T-cell (primary cell): ENCODE measurements at regions not wholly inside any gene's neighbourhood (a gene's known extent, or its start where the extent isn't known, plus 50 kb on each side); places are given as distances from the start of the nearest gene placed in this dataset.

Experiments
- ATAC-seq, 4 experiments: fragments of 200-7000 bp in 3 of 4; fragments of 150-1000 bp in 1 of 4; cut with Tn5 transposase; replicated peaks in 1 of 4; 1 replicate in 3 of 4; 2 replicates in 1 of 4; pipeline ENCODE4 v1.10.0; 2021; ENCODE audit warnings: moderate library complexity in 3 of 4, mild to moderate bottlenecking in 2 of 4, moderate number of reproducible peaks in 1 of 4
- CTCF ChIA-PET, 2 donors: fragments of 300-600 bp; sonication (Branson Sonifier 250); formaldehyde crosslinking; loops; one replicate each; lab custom pipeline; 2022; ENCODE audit warnings: antibody characterized with exemption in 2 of 2; lab: Charles Lee
- POLR2A ChIA-PET, 2 donors: fragments of 300-600 bp; sonication (Branson Sonifier 250); formaldehyde crosslinking; loops; one replicate each; lab custom pipeline; 2022; ENCODE audit warnings: antibody characterized with exemption in 2 of 2; lab: Charles Lee
- DNase-seq, 35 experiments: peaks; one replicate each; pipeline versions ENCODE4 v3.0.0 to v3.0.0-alpha.2; 2013 to 2023
- H3K27ac ChIP-seq: one replicate; pipeline ENCODE4 v1.5.1; 2013; ENCODE audit warnings: low read length
- H3K27me3 ChIP-seq, 2 experiments: replicated peaks in 1 of 2; 1 replicate in 1 of 2; 2 replicates in 1 of 2; pipeline versions ENCODE4 v1.6.1 to v1.7.0; 2013; ENCODE audit warnings: low read length in 1 of 2, mixed read lengths in 1 of 2; ENCODE audit not compliant: control insufficient read depth in 2 of 2, insufficient read depth in 2 of 2; ENCODE audit errors: extremely low read depth in 1 of 2
- H3K36me3 ChIP-seq, 2 donors: 1 replicate in 1 of 2; 2 replicates in 1 of 2; pipeline versions ENCODE4 v1.6.1 to v1.7.0; 2013; ENCODE audit warnings: low read length in 1 of 2; ENCODE audit not compliant: control insufficient read depth in 2 of 2, insufficient read depth in 1 of 2; ENCODE audit errors: extremely low read depth in 1 of 2
- H3K4me1 ChIP-seq, 2 experiments: 1 replicate in 1 of 2; 2 replicates in 1 of 2; pipeline versions ENCODE4 v1.6.1 to v1.7.0; 2013; ENCODE audit warnings: low read length in 2 of 2, mixed read lengths in 1 of 2; ENCODE audit not compliant: insufficient read depth in 2 of 2, control insufficient read depth in 1 of 2; ENCODE audit errors: extremely low read depth in 1 of 2
- H3K4me3 ChIP-seq, 2 donors: 1 replicate in 1 of 2; 2 replicates in 1 of 2; pipeline versions ENCODE4 v1.5.1 to v1.7.0; 2013; ENCODE audit warnings: mild to moderate bottlenecking in 2 of 2, low read length in 1 of 2, moderate library complexity in 1 of 2; ENCODE audit not compliant: control insufficient read depth in 1 of 2; ENCODE audit errors: extremely low read depth in 1 of 2
- H3K9me3 ChIP-seq: 2 replicates; pipeline ENCODE4 v1.7.0; 2013
- H3K27ac Mint-ChIP-seq, 2 donors: one replicate each; pipeline ENCODE4 v1.8.0; 2020 to 2021; ENCODE audit warnings: mild to moderate bottlenecking in 2 of 2, mixed read lengths in 2 of 2
- H3K27me3 Mint-ChIP-seq, 2 donors: one replicate each; pipeline ENCODE4 v1.8.0; 2021 to 2022; ENCODE audit warnings: mixed read lengths in 2 of 2
- H3K36me3 Mint-ChIP-seq: one replicate; pipeline ENCODE4 v1.8.0; 2021; ENCODE audit warnings: mixed read lengths
- H3K4me1 Mint-ChIP-seq, 3 donors: one replicate each; pipeline ENCODE4 v1.8.0; 2020 to 2022; ENCODE audit warnings: mixed read lengths in 3 of 3, mild to moderate bottlenecking in 1 of 3
- H3K4me3 Mint-ChIP-seq, 3 donors: one replicate each; pipeline ENCODE4 v1.8.0; 2020 to 2022; ENCODE audit warnings: mild to moderate bottlenecking in 3 of 3, mixed read lengths in 3 of 3, moderate library complexity in 3 of 3
- H3K9me3 Mint-ChIP-seq, 3 donors: one replicate each; pipeline ENCODE4 v1.8.0; 2020 to 2022; ENCODE audit warnings: mixed read lengths in 3 of 3
- WGBS: methylation state at CpG from one replicate; pipeline ENCODE4 v1.1.5; 2013; ENCODE audit warnings: missing lambda C conversion rate; ENCODE audit not compliant: insufficient coverage; 5-methylcytosine and 5-hydroxymethylcytosine counted together

- DNase-seq (no peak), ATAC-seq (no peak)
- peaks cover 14 to 17% of the 10 kb centered on the region in 2 donors for H3K27me3 Mint-ChIP-seq
- H3K27ac ChIP-seq: no peak overlapping the region
- no peak overlapping the region for H3K4me3 Mint-ChIP-seq
- H3K27ac Mint-ChIP-seq: no peak overlapping the region
- H3K9me3 ChIP-seq: no peaks in the 10 kb centered on the region
- WGBS: no CpG with 5 or more reads among the region's 3 CpGs
- POLR2A ChIA-PET: no interaction called here
- peaks cover 0 to 5% of the 10 kb centered on the region in 2 experiments for H3K27me3 ChIP-seq
- H3K4me1 ChIP-seq: peaks cover 0 to 6% of the 10 kb centered on the region in 2 experiments
- H3K36me3 Mint-ChIP-seq: no peaks in the 10 kb centered on the region
- H3K4me3 ChIP-seq: no peak overlapping the region
- no peaks in the 10 kb centered on the region for H3K9me3 Mint-ChIP-seq
- CTCF ChIA-PET: interaction anchor here in 1 of 2 donors (0.6 kb wide), 1 partner anchor 82 kb away, joined by 3 read pairs; no protein-coding TSS in a partner anchor
- peaks cover 6 to 9% (median 8%) of the 10 kb centered on the region in 3 donors for H3K4me1 Mint-ChIP-seq
- H3K36me3 ChIP-seq: no peaks in the 10 kb centered on the region
Observed at GRCh38 chr4:139611391-139611790, 54.2 kb upstream of the MGST2 start.

- H3K27ac ChIP-seq: no peak overlapping the region
- ChIA-PET CTCF (interaction anchor here in 1 of 2 donors (0.7 kb wide), 1 partner anchor 499 kb away, joined by 3 read pairs; no protein-coding TSS in a partner anchor), POLR2A (no interaction called here)
- Mint-ChIP-seq H3K27ac (no peak overlapping the region), H3K4me1 (peaks cover 15 to 18% (median 16%) of the 10 kb centered on the region in 3 donors), H3K36me3 (no peaks in the 10 kb centered on the region), H3K9me3 (no peaks in the 10 kb centered on the region), H3K27me3 (peaks cover 17 to 19% of the 10 kb centered on the region in 2 donors), H3K4me3 (no peak overlapping the region)
- ATAC-seq (no peak), DNase-seq (no peak)
- H3K4me3 ChIP-seq: no peak overlapping the region
- H3K36me3 ChIP-seq: no peaks in the 10 kb centered on the region
- no peaks in the 10 kb centered on the region for H3K9me3 ChIP-seq
- H3K27me3 ChIP-seq: peaks cover 0 to 8% of the 10 kb centered on the region in 2 experiments
- peaks cover 0 to 8% of the 10 kb centered on the region in 2 experiments for H3K4me1 ChIP-seq
Observed at GRCh38 chr4:139609647-139610046, 53.6 kb upstream of the SETD7 start.

- H3K36me3 Mint-ChIP-seq: no peaks in the 10 kb centered on the region
- H3K27ac ChIP-seq: no peak overlapping the region
- DNase-seq: no peak
- H3K9me3 Mint-ChIP-seq: no peaks in the 10 kb centered on the region
- peaks cover 15 to 18% (median 16%) of the 10 kb centered on the region in 3 donors for H3K4me1 Mint-ChIP-seq
- ATAC-seq: no peak
- H3K27ac Mint-ChIP-seq: no peak overlapping the region
- peaks cover 14 to 19% of the 10 kb centered on the region in 2 donors for H3K27me3 Mint-ChIP-seq
- ChIA-PET CTCF (no interaction called here), POLR2A (interaction anchor here in 1 of 2 donors (0.7 kb wide), 1 partner anchor 592 kb away, joined by 7 read pairs; the partner anchor contains the start of gene NOCT)
- WGBS: 100% methylated on average over 1 of the region's 3 CpGs
- peaks cover 0 to 8% of the 10 kb centered on the region in 2 experiments for H3K27me3 ChIP-seq
- H3K4me3 ChIP-seq: no peak overlapping the region
- no peaks in the 10 kb centered on the region for H3K9me3 ChIP-seq
- H3K36me3 ChIP-seq: no peaks in the 10 kb centered on the region
- H3K4me1 ChIP-seq: peaks cover 0 to 8% of the 10 kb centered on the region in 2 experiments
- H3K4me3 Mint-ChIP-seq: no peak overlapping the region
Observed at GRCh38 chr4:139607502-139608060, 51.6 kb upstream of the SETD7 start.

GRCh38 chr4:139606579-139607501 lies 50.8 kb upstream of the SETD7 start:
- H3K27ac Mint-ChIP-seq: peak overlapping the region in 1 of 2 donors; percentile 62
- Histone ChIP-seq H3K36me3 (no peaks in the 10 kb centered on the region), H3K27ac (no peak overlapping the region), H3K27me3 (peaks cover 0 to 8% of the 10 kb centered on the region in 2 experiments), H3K4me1 (peaks cover 0 to 8% of the 10 kb centered on the region in 2 experiments), H3K9me3 (no peaks in the 10 kb centered on the region), H3K4me3 (peak overlapping the region; percentile 34 to 45)
- H3K9me3 Mint-ChIP-seq: no peaks in the 10 kb centered on the region
- H3K27me3 Mint-ChIP-seq: peaks cover 14 to 19% of the 10 kb centered on the region in 2 donors
- H3K36me3 Mint-ChIP-seq: no peaks in the 10 kb centered on the region
- H3K4me1 Mint-ChIP-seq: peaks cover 15 to 18% (median 16%) of the 10 kb centered on the region in 3 donors
- peak in 1 of 35 experiments; percentile 17 for DNase-seq
- peak in 3 of 4 experiments; percentile 27 to 55 (median 53) for ATAC-seq
- 34% methylated on average over 13 of the region's 18 CpGs for WGBS
- ChIA-PET POLR2A (no interaction called here), CTCF (interaction anchor here (0.8 to 1.0 kb wide), 2 partner anchors 45 to 51 kb away, joined by 3 read pairs; no protein-coding TSS in a partner anchor)
- H3K4me3 Mint-ChIP-seq: peak overlapping the region; percentile 63 to 76 (median 70)

- Mint-ChIP-seq H3K4me3 (peak overlapping the region; percentile 63 to 76 (median 70)), H3K4me1 (peaks cover 15 to 18% (median 16%) of the 10 kb centered on the region in 3 donors), H3K27me3 (peaks cover 12 to 19% of the 10 kb centered on the region in 2 donors), H3K36me3 (no peaks in the 10 kb centered on the region), H3K27ac (peak overlapping the region in 1 of 2 donors; percentile 62), H3K9me3 (no peaks in the 10 kb centered on the region)
- Histone ChIP-seq H3K9me3 (no peaks in the 10 kb centered on the region), H3K27me3 (peaks cover 0 to 8% of the 10 kb centered on the region in 2 experiments), H3K4me1 (peaks cover 0 to 8% of the 10 kb centered on the region in 2 experiments), H3K27ac (no peak overlapping the region), H3K36me3 (no peaks in the 10 kb centered on the region), H3K4me3 (peak overlapping the region; percentile 34 to 45)
- ChIA-PET POLR2A (interaction anchor here in 1 of 2 donors (0.5 kb wide), 1 partner anchor 52 kb away, joined by 4 read pairs; no protein-coding TSS in a partner anchor), CTCF (interaction anchor here (0.6 to 1.0 kb wide), 5 partner anchors 8 to 576 kb away, joined by 3 to 6 read pairs (median 3); no protein-coding TSS in a partner anchor)
- no peak for ATAC-seq
- no peak for DNase-seq
- WGBS: 85% methylated on average over 8 of the region's 8 CpGs
Observed at GRCh38 chr4:139606103-139606502, 50.1 kb upstream of the SETD7 start.
